Endothelial cell of umbilical vein (primary cell): ENCODE measurements at regions not wholly inside any gene's neighbourhood (a gene's known extent, or its start where the extent isn't known, plus 50 kb on each side); places are given as distances from the start of the nearest gene placed in this dataset.
"Not testable (repeated sequence)": the region's sequence is repeated elsewhere in the genome, so short reads cannot be mapped to it uniquely, and the experiment has no call there.

Experiments used
- EZH2 ChIP-seq: IDR thresholded peaks from 2 replicates; pipeline ENCODE4 v1.6.1; 2012; ENCODE audit warnings: borderline replicate concordance, low read depth, mild to moderate bottlenecking, moderate library complexity, low read length, inconsistent platforms; ENCODE audit not compliant: severe bottlenecking
- JUN ChIP-seq: IDR thresholded peaks from 2 replicates; pipeline ENCODE4 v1.6.1; 2011; ENCODE audit warnings: borderline replicate concordance, low read depth; ENCODE audit not compliant: insufficient read length, insufficient read depth
- POLR2A ChIP-seq: IDR thresholded peaks from 2 replicates; pipeline ENCODE4 v1.6.1; 2012; ENCODE audit warnings: low read depth, mild to moderate bottlenecking, control low read depth, low read length
- POLR2AphosphoS5 ChIP-seq: IDR thresholded peaks from 2 replicates; pipeline ENCODE4 v1.6.1; 2012; ENCODE audit warnings: low read depth, mild to moderate bottlenecking, control low read depth, low read length, moderate library complexity; ENCODE audit not compliant: insufficient read depth
- TF ChIP-seq, protein P1 (sequence below), 2 donors: IDR thresholded peaks; 1 replicate in 1 of 2; 2 replicates in 1 of 2; pipeline ENCODE4 v1.5.1; 2011; ENCODE audit warnings: low read length in 2 of 2, mild to moderate bottlenecking in 2 of 2, moderate library complexity in 2 of 2, control low read depth in 1 of 2, inconsistent platforms in 1 of 2, low read depth in 1 of 2; ENCODE audit not compliant: insufficient read depth in 1 of 2; ENCODE audit errors: extremely low read depth in 1 of 2

DNA sequence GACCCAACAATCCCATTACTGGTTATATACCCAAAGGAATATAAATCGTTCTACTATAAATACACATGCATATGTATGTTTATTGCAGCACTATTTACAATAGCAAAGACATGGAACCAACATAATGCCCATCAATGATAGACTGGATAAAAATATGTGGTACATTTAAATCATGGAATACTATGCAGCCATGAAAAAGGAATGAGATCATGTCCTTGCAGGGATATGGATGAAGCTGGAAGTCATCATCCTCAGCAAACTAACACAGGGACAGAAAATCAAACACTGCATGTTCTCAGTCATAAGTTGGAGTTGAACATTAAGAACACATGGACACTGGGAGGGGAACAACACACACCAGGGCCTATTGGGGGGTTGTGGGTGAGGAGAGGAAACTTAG lies 741.8 kb downstream of the CDH18 start:
- TF ChIP-seq, protein P1, sequence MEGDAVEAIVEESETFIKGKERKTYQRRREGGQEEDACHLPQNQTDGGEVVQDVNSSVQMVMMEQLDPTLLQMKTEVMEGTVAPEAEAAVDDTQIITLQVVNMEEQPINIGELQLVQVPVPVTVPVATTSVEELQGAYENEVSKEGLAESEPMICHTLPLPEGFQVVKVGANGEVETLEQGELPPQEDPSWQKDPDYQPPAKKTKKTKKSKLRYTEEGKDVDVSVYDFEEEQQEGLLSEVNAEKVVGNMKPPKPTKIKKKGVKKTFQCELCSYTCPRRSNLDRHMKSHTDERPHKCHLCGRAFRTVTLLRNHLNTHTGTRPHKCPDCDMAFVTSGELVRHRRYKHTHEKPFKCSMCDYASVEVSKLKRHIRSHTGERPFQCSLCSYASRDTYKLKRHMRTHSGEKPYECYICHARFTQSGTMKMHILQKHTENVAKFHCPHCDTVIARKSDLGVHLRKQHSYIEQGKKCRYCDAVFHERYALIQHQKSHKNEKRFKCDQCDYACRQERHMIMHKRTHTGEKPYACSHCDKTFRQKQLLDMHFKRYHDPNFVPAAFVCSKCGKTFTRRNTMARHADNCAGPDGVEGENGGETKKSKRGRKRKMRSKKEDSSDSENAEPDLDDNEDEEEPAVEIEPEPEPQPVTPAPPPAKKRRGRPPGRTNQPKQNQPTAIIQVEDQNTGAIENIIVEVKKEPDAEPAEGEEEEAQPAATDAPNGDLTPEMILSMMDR (IDR thresholded peaks at IDR 0.05; ENCODE audit: extremely low read depth in 1 of 2, insufficient read depth in 1 of 2, low read depth in 1 of 2, low read length in 2 of 2) = not testable (repeated sequence)
- TF ChIP-seq JUN, EZH2, POLR2AphosphoS5, POLR2A: not testable (repeated sequence)
